ENCODE measurements at regions not wholly inside any gene's neighbourhood (a gene's known extent, or its start where the extent isn't known, plus 50 kb on each side); places are given as distances from the start of the nearest gene placed in this dataset.
"Not testable (repeated sequence)": the region's sequence is repeated elsewhere in the genome, so short reads cannot be mapped to it uniquely, and the experiment has no call there.

DNA sequence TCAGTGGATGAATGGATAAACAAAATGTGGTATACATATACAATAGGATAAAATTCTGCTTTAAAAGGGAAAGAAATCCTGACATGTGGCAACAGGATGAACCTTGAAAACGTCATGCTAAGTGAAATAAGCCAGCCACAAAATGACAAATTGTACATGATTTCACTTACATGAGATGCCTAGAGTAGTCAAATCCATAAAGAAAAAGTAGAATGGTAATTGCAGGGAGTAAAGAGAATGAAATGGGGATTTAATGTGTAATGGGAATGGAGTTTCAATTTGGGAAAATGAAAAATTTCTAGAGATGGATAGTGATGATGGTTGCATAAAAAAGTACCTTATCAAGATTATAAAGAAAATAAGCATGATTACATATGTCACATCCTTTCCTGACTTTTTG, 1489.2 kb upstream of the C9orf72 start:
- DNase-seq = no peak

DNA sequence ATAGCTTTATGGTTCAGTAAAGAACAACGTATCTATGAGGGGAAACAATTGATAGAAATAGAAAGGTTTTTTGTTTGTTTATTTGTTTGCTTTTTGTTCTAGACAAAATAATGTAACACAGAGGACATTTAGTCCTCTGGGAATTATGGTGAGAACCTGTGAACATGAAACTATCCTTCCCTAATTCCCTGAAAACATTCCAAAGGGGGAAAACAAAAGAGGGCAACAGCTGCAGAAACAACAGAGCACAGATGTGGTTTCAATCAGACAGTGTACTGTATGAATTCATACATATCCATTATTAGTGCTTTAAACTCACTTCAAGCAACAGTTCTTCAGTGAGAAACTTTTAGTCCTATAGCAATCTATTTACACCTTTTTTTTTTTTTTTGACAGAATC, 1489.8 kb upstream of the C9orf72 start:
- no peak for DNase-seq

DNA sequence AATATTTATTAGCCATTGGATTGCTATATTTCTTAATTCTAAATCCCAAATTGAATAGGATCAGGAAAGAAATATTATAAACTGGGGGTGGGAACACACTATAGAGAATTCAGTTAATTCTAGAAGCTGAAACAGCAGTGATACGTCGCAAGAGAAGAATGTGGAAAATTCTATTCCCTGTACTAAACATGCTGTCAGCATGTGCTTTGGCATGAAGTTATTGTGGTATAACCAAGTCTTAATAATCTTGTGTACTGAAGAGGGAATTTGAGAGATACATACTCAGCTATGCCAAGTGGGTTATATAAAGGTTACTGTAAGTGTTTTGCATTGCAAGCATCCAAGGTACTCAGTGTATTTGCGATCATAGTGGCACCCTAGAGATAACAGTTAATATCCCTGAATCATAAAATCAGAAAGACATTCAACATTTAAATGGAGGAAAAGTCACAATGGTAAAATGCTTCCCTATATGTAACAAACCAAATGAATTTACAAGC, 1492.9 kb upstream of the C9orf72 start:
- DNase-seq = no peak

GRCh38 chr9:29068461-29068860, 1495.2 kb upstream of the C9orf72 start:
- no peak for DNase-seq

DNA sequence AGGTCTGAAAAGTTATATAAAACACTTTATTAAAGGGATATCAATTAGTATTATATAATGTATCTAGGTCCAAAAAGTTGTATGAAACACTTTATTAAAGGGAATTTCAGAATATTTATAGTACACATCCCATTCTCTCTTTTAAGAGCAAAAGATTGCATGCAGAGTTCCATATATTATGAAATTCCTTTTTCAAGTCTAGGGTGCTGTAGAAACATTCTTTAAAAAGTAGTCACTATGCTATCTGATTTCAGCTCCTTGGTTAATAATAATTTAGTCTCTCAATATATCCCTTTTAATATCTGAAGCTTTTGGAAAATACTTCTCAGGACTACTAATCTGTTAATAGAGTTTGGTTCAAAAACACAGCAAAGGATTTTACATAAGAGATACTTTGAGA, 1496.1 kb upstream of the C9orf72 start:
- no peak for DNase-seq

DNA sequence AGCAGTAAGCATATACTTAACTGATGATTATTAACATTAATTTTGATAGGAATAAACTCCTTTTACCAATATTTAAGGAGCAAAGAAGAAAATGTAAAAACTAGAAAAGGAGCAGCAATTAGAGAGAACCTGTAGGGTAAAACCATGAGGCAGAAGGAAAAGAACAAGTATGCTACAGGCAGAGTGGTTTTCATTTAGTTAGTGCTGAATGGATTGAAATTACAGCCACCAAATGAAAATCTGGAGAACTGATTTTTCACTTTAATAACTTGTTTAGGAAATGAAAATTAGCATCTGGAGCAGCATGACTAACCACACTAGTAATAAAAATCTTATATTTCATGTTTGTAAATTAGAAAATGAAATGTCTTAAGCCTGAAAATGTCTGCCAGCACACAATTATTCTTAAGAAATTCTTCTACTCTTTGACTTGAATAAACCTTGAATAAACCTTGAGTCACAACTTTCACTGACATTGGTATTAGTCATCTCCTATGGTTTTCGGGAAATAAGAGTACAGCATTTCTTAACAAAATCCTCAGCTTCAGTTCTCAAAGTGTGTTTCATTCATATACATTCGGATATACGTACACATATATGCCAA, 1504.9 kb upstream of the C9orf72 start:
- no peak for DNase-seq

DNA sequence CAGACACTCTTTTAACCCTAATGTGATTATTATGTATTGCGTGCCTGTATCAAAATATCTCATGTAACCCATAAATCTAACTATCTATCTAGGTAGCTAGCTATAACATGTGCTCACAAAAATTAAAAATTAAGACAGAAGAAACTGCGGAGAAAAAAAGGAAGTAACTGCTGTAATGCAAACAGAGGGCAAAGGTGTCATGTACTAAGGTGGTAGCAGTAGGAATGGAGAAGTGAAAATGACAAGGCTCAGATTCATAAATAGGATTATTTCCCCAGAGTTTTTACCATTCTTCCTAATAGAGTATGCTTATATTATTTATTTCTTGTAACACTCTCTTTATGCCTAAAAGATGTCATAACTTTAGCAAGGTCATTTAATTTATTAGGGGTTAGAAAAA, 1527.5 kb upstream of the C9orf72 start:
- no peak for DNase-seq

GRCh38 chr9:29104166-29104565, 1530.9 kb upstream of the C9orf72 start:
- not testable (repeated sequence) for DNase-seq

DNA sequence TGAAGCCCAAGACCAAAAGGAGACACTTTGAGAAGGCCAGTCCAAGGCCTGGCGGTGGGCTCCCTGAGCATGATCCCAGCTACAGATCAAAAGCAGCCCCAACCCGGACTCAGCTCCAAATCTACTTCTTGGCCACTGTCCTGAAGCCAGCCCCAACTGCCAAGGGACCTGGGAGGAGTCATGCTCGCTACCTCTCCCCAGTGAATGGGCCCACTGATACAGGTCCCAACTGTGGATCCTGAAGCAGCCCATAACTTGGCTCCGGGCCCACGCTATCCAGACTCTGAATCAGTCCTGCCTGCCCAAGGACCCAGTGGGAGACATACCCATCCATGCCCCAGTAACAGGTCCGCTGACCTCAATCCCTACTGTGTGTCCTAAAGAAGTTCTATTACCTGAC, 1545.3 kb upstream of the C9orf72 start:
- no peak for DNase-seq

GRCh38 chr9:29126783-29127182, 1553.5 kb upstream of the C9orf72 start:
- DNase-seq = no peak

- no peak for DNase-seq
Observed at GRCh38 chr9:29129763-29130162, 1556.5 kb upstream of the C9orf72 start.

DNA sequence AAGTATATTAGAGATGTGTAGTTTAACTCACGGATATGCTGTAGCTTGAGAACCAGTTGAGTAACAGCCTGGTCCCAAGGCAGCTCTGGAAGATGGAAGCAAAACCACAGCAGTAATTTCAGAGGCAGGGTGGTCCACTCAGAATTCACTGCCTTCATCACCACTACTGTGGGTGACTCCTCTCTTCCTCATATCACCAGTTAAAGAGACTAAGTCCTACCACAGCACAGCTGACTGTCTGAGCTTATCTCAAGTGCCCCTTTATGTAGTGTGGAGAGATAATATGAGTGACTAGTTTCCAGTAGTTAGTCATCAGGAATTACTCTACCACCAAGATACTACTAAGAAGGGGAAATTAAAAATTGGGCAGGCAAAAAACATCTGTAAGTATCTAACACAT, 1571.2 kb upstream of the C9orf72 start:
- no peak for DNase-seq

DNA sequence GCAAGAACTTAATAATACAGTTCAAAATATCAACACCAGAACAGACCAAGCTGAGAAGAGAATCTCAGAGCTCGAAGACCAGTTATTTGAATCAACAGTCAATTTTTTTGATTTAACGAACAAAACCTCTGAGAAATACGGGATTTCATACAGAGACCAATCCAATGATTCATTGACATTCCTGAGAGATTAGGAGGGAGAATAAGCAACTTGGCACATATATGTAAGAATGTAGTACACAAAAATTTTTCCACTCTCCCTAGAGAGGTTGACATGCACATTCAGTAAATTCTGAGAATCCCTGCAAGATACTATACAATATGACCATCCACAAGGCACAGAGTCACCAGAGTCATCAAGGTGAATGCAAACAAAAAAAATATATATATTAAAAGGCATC, 1577.3 kb upstream of the C9orf72 start:
- no peak for DNase-seq

DNA sequence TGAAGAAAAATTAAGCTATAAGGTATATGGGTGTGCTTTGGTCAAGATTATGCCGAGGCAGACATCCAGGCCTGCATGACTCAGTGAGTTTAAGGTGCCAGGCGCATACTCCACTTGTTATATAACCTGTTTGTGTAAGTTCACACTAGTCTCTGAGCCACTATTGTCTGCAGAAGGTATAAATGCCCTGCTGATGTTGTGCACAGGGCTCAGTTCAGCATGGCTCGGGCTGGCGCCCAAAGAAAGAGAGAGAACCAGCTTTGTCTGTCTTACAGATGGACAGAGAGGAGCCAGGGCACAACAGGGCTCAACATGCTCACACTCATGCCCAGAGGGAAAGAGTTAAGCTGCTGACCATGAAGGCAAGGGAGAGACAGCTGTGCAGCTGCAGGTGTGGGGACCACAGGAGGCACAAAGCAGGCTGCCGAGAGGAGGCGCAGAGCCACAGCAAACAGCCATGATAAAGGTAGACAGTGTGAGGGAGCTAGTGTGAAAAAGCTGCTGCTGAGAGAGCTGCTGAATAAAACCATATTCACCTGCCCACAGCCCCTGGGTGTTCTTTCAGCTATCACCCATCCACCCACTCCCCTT, 1587.6 kb upstream of the C9orf72 start:
- DNase-seq = no peak

DNA sequence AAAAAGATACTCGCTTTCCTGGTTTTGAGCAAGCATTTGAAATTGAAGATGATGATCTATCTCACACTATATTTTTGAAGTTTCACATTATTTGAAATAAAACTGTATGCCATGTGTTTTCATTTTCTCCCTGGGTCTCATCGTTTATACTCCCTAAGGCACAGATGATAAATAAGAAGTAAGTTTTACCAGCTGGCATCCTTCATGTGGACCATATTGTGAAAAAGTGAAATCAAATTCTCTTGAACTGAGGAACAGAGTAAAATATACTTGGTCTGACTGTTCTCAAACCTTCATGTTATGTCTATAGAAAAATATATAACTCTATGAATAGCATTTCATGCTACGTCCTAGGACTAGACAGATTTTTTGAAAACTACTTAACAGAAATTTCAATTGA, 1600.9 kb upstream of the C9orf72 start:
- no peak for DNase-seq

- DNase-seq = no peak
Observed at GRCh38 chr9:29176231-29176630, 1603.0 kb upstream of the C9orf72 start.

DNA sequence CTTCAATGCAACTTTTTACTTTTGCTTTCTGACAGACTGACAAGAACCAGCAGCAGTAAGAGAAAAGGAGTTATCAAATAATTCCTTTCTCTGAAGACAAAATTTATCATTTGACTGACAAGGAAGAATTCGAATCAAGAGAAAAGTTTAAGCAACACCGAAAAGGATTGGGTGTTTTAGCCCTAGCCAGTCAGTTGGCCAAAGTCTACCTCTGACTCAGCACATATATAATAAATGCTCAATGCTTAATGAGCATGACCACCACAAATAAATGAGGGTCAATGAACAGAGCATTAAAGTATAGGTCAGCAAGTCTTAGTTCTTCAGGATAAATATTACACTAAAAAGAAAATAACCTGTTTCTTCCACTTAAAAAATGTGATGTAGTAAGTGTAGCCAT, 1603.5 kb upstream of the C9orf72 start:
- no peak for DNase-seq

DNA sequence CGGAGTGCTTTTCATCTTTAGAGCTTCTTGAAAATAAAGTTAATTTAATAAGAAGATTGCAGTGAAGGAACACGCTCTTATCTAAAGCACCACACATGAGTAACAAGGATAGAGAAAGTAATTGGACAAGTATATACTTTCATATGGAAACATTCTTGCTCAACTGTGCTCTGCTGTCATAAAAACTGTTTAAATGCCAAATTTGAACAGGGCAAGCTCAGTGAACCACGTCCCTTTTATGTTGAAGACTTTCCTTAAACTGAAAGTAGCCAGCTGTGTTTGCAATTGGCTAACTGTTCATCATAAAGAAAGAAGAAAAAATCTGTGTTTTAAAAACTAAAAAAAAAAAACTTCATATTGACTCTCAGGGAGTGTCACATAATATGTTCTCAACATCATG, 1610.7 kb upstream of the C9orf72 start:
- DNase-seq = no peak

GRCh38 chr9:29188771-29189170, 1615.5 kb upstream of the C9orf72 start:
- DNase-seq = not testable (repeated sequence)

GRCh38 chr9:29189221-29189620, 1615.9 kb upstream of the C9orf72 start:
- DNase-seq = not testable (repeated sequence)

GRCh38 chr9:29198861-29199260, 1625.6 kb upstream of the C9orf72 start:
- DNase-seq = no peak

- no peak for DNase-seq
Observed at GRCh38 chr9:29199975-29200374, 1626.7 kb upstream of the C9orf72 start.

DNA sequence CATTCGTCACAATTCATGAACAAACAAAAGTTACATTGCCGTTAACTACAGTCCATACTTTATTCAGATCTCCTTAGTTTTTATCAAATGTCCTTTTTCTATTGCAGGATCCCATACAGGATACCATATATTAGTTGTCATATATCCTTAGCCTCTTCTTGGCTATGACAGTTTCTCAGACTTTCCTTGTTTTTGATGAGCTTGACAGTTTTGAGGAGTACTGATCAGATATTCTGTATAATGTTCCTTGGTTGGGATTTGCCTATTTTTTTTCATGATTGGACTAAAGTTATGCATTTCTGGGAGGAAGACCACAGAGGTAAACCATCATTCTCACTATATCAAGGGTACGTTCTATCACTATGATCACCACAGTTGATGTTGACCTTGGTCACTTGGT, 1627.4 kb upstream of the C9orf72 start:
- DNase-seq = no peak

DNA sequence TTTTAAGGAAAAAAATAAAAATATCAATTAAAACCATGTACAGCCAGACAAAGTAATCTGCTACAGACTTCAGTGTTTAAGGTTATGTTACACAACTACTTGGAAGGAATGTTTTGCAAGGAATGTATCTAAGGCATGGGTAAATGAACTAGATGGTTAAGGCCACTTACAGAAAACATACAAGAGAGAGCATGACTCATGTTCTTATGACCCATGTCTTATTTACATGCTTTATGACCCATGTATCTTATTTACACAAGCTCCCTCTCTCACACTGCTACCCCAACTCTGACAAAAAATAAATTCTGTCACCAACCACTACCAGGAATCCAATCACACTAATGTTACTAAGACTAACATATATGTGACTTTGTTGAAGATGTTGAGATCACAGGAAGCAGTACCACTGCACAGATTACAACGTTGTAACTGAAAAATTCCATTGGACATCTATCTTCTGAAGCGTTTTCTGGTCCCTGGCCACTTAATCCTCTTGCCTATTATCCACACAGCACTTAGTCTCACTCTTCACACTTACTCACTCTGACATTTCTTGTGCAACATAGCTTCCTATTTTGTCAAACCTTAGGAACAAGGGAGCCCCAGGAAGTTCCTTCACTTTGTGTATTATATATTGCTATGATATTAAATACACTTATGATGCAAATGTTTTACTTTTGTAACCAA, 1630.1 kb upstream of the C9orf72 start:
- no peak for DNase-seq

DNA sequence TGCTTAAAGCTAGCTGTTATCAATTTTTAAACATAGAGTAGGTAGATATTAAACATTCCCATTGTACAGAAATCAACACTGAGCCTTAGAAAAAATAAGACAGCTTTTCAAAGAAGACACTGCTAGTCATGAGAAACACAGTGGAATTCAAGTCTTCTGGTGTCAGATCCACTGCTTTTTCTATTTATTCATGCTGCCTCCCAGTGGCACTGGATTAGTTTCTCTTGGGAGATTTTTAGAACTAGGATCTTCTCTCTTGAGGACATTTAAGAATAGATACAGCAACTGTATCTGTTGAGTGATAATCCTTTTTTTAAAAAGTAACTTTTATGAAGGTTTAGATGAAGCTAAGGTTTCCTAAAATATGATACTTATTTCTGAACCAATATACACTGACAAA, 1635.4 kb upstream of the C9orf72 start:
- DNase-seq = no peak
